CD4-positive, alpha-beta T cell treated with Interferon gamma for 1 hour (primary cell): ENCODE measurements at regions not wholly inside any gene's neighbourhood (a gene's known extent, or its start where the extent isn't known, plus 50 kb on each side); places are given as distances from the start of the nearest gene placed in this dataset.

ENCODE experiments used
- DNase-seq: peaks from one replicate; pipeline ENCODE4 v3.0.0-alpha.2; 2020

DNA sequence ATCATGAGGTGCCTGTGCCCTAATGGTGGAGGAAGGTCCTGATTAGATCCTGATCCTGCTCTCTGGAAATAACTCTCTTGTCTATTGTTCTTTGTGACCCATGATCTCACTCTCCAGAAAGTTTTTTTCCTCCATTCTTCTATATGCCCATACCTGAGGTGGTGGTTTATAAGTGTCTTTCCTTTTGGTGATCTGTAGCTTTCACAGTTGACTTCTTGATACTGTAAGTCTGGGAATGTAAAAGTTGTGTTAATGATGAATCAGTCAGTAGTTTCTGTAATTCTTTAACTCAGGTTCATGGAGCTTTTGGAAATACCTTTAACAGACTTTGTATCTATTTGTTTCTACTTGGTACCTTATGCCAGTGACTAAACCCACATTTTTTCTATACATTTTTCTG, 444.0 kb upstream of the FLRT2 start:
- no peak for DNase-seq

DNA sequence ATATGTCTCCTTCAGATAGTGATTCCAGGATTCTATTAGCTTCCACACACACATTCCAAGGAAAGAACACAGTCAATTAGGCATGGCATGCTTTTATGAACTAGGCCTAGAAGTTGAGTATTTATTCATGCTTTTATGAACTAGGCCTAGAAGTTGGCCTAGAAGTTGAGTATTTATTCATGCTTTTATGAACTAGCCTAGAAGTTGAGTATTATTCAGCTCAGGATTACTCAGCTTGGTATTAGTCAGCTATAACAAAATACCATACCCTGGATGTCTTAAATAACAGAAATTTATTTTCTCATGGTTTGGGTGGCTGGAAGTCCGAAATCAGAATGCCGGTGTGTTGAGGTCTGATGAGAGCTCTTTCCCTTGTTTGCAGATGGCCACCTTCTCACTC, 442.7 kb upstream of the FLRT2 start:
- DNase-seq: no peak

DNA sequence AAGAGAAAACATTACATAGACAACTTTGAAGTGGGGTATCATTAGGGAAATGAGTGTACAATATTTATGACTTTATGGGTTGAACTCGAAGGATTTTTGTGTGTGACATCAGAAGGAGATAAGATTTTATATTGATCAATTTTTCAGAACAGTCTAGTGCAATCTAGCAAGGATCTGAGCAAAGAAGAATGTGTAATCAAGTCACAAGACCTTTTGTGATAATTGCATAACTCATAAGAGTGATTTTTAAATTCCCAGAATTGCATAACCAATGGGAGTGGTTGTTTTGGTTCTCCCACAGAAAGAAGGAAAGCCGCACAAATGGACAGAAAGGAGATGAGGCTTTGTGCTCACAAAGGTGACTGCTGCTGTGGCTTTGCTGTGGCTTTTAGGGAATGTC, 441.8 kb upstream of the FLRT2 start:
- DNase-seq: no peak

DNA sequence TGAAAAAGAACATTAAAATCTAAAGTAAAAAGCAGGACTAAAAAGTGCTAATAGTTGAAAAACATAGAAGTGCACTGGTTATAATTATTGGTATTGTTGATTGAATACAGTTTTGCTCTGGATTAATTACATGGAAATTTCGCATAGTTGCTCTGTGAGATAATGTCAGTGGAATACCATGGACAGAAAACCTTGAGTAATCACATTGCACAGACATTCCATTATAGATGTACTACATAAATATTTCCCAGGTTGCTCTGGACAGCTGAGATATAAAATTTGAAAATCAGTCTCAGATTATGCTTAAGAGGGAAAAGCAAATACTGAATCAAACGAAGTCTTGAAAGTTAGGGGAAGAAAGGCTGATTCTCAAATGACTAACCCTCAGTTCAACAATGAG, 439.3 kb upstream of the FLRT2 start:
- DNase-seq: no peak

DNA sequence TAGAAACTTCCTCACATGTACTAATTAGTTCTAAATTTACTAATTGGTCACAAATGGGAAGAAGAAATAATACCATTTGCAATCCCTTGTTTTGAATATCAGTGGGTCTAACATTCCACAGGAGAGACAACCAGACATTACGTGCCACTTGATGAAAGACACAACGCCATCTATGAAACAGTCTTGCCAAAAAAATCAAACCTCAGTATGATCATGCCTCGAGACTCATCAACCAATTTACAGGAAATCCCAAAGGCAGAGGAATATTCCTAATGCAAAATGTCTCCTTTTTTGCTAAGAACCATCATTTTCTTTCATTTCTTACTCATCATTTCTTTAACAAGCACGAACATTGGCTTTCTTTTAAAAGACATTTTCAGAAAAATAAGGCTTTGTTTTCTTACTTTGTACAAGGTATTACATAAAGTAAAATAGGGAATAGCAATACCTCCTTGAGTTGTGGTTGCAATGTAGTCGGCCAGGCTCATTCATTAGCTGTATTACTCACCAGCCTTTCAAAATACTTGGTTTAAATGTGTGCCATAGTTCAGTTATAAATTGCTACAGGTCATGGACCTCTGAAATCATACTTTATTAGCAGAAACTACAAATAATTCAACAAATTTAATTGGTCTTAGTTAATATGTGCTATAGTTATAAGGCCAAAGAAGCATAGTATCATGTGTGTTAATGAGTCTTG, 436.2 kb upstream of the FLRT2 start:
- no peak for DNase-seq

DNA sequence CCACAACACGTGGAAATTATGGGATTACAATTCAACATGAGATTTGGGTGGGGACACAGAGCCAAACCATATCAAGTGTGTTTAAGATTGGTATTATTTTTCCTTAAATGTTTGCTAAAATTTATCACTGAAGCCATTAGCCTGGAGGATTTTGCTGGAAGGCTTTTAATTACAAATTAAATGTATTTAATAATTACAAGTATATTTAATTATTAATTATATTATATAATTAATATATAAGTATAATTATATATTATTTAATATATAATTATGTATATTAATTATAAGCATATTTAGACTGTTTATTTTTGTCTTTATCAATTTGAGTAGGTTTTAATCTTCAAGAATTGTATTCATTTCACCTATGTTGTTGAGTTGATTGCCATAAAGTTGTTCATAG, 427.4 kb upstream of the FLRT2 start:
- DNase-seq: no peak

DNA sequence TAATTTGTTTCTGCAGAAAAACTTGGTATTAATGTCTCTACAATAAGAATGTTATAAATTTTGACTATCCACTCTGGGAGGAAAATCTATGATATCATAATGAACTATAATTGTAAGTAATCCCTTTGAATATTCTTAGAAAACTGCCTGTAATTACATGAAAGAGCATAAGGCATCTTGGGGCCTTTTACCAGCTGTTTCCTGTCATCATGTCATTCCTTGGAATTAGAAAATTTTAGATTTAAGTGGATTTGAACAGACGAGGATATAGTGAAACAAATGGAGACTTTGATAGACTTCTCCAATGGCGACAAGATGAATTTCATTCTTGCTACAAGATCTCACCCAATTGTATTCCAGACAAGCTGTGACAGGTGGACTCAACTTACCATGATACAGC, 423.4 kb upstream of the FLRT2 start:
- DNase-seq: no peak

DNA sequence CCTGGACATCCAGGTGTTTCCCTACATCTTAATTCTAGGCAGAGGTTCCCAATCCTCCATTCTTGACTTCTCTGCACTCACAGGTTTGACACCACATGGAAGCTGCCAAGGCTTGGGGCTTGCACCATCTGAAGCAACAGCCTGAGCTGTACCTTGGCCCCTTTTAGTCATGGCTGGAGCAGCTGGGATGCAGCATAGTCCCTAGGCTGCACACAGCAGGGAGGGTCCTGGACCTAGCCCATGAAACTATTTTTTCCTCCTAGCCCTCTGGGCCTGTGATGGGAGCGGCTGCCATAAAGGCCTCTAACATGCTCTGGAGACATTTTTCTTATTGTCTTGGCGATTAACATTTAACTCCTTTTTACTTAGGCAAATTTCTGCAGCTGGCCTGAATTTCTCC, 417.2 kb upstream of the FLRT2 start:
- DNase-seq: no peak

DNA sequence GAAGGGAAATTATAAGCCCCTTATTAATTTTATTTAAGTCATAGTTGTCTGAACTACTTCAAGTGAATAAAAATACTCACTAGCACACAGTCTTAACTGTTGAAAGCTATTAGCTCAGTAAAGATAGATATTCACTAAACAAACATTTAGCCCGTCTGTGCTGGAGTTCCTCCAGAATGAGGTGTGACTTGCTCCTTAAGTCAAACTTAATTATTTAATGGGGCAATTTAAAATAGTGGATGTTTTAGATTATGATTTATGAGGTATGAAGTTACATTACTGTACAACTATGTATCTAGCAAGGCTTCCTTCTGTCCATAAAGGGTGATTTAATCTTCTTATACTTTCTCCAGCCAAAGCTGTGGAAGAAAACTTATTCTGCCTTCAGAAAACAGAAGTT, 414.0 kb upstream of the FLRT2 start:
- DNase-seq: no peak

DNA sequence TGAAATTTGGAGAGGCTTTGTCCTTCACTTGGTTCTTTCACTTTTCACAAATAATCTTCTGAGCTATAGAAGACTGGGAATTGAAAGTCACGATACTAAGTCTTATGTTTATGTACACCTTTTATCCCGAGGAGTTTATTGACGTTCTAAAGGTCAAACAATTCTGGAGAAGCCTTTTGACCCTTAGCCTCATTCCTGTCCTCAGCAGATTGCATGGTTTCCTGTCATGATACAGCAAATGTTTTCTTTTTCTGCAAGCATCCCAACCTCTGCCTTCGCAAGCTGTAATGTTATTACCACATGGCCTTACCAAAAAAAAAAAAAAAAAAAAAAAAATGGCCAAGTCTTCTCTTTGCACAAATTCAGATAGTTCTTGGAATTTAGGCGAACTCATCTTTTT, 411.7 kb upstream of the FLRT2 start:
- DNase-seq: no peak

DNA sequence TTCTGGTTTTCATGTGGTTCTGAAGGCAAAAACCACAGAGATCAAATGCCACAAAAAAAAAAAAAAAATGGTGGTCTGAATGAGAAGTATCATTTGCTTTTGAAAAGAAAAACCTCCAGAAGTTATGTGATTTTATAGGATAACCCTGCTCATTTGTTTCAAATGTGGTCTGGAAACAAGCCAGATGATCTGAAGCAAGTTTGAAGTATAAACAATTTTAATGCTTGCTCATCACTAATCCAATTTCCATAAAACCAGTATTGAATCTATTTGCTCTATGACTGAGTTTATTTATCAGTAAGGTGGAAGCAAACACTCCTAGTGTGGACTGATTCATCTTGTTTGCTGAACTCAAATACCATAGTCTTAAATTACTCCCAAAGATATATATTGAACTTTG, 407.3 kb upstream of the FLRT2 start:
- DNase-seq: no peak

DNA sequence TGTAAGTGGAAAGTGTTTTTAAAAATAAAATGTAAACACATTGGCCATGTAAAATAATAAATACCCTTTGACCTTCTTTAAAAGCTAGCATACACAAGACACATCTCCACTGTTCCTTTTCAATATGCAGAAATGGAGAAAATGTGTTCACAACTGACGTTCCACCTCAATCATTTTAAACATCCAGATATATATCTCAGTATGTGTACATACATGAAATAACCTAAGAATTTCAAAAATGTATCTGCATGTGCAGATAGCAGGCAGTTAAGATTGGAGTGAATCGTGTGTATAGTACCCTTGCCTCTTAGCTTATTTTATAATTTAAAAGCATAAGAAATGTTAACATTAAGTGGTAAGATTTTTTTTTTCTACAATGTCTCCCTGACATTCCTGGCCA, 406.2 kb upstream of the FLRT2 start:
- no peak for DNase-seq

DNA sequence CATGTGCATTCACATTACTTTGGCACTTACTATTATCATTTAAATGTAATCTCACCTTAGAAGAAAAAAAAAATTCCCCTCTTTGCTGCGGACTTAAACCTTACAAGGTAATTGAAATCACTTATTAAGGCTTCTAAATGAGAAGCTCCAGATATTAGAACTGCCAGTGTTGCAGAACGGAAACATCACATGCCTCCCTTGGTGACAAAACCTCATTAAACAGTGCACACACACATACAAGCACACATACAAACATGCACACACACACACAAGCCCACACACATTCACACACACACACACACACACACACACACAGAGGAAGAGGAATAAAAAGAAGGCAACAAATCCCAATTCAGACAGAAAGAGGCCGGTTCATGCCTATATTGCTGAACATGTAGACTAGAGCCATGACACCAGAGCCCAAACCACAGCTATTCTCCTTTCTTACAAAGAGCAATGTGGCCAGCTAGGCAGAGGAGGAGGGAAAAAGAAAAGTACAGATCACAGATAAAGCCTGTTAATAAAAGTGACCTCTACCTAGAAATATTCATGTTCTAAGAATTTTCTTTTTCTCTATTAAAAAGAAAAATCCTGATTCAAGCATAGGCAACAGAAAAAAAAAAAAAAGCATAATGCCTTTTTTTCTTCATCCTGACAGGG, 405.2 kb upstream of the FLRT2 start:
- DNase-seq: no peak

DNA sequence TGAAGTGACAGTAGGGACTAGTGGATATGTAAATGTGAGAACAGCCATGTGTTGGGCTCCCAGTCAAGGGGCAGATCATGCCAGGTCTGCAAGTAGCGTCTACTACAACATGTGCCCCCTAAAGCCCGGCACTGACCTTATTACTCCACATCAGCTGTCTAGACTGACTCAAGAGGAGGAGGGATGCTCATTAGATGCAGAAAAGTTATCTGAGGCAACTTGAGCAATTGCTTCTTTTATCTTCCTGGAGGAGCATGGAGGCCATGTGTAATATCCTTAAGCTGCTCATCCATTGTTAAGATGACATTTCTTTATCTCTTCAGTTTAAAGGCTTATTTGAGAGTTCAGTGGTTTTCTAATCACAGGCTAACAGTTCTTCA, 404.7 kb upstream of the FLRT2 start:
- no peak for DNase-seq

DNA sequence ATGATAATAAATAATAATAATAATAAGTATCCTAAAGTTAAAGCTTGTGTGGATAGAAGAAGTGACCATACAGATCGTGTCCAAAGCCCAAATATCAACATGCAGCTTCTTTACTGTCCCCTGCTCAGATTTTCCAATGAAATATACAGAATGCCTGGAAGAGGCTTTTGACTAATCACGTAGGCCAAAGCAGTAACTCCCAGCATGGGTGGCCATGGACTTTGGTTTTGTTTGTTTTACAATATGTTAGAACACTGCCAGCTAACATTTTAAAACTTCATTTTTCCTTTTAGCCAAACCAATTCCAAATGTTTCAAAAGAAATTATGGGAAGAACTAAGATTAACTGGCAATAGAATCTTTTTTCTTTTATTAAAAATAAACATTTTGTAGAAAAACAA, 400.0 kb upstream of the FLRT2 start:
- DNase-seq: no peak

DNA sequence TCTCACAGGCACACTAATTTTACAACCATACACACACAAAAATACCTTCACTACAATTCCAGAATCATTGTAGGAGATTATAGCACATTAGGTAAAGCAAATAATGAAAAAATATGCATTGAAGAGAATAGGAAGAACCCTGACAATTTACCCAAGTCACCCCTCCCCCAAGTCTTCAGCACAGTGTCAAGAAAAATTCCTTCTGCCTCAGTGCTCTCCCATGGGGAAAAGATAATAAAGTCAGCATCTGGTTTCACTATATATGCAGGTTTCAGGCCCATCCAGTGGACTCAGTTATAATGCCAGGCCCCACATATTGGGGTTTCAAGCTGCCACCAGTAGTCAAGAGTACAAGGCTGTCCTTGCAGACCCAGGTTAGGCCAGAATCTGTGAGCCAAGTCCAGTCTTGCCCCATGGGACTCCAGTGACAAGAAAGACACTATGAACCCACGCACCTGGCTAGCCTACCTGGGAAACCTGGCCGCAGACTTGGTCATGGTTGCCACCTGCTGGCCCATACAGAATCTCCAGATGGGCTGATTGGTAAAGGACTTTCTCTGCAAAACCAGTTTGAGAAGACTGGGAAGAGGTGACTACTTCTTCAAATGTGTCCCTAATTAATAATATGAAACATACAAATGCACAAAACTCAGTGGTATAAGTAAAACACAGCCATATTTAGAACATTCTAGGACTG, 398.6 kb upstream of the FLRT2 start:
- DNase-seq: no peak

DNA sequence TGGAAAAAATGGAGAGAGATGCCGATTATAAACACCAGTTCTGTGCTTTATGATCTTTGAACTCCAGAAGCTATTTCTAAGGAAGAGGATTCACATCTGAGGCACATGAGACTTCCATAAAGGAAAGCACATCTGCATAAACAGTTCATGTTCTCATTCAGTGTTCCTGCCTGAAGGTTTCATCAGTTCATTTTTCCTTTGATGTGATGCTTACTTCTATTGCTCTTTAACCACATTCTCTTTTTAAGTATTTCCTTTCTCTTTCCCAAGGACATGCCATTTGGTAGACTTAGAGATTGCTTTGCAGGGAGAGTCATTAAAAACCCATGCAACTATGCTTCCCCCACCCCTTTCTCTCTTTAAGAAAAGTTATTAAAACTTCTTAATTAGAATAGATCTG, 387.0 kb upstream of the FLRT2 start:
- no peak for DNase-seq

DNA sequence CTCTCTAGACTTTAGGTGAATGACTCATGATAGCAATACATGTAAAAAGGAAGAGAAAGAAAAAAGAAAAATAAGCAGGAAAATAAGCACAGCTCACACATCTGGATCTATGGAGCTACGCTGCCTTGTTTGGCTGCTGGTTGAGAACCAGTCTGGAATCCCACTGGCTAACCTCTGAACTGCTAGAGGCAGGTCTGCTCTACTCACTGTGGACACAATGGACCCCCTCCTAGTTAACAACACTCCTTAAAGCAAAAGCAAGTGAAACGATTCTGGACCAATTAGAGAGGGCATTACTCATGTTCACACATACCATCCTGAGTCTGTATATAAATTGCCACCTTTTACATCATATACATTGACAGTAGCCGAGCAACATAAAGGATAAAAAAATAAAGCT, 383.2 kb upstream of the FLRT2 start:
- DNase-seq: no peak

DNA sequence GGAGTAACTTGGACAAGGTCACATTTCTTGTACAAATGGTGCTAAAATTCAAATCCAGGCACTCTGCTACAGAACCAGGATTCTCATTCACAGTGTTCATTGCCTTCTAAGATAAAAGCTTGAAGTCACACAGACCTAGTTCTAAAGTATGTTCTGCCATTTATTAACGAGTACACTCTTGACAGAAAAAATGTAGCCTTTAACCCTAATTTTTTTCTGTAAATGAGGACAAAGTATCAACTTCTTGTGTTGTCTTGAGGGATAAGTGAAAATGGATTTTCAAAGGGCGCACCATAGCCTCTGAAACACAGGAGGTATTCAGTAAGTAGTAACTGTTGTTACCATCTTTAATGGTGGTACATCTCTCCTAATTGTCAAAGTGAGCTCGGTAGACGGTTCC, 379.8 kb upstream of the FLRT2 start:
- DNase-seq: no peak

DNA sequence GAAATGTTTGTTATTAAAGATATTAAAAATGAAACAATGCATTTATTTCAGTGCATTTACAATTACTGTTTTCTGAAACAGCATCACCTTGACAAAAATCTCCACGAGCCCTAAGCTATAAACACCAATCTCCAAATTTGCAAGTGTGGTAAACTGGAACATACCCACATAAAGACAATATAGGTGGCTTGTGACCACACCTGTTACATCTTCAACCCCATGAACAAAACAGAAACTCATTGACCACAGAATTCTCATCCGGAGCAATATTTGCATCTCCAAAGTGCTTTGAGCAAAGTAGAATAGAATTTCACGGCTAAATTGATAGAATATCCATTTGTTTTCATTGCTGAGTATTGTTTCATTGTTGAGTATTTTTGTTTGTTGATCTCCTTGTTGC, 375.2 kb upstream of the FLRT2 start:
- no peak for DNase-seq

DNA sequence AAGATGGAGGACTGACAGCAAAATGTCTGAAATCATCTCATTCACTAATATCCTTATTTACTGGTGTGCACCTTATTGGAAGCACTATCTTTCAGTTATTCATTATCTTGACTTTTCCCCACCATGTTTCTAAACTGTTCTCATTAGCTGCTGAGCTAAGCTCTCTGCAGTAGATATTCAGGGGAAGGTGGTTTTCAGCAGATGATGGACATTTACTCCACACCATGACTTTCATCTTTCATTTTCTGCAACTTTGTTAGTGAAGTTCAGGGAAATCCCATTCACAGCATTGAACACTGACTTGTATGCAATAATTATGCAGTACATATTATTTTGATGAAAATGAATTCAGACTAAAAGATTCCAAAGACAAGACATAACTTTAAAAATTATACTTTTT, 373.6 kb upstream of the FLRT2 start:
- DNase-seq: no peak

DNA sequence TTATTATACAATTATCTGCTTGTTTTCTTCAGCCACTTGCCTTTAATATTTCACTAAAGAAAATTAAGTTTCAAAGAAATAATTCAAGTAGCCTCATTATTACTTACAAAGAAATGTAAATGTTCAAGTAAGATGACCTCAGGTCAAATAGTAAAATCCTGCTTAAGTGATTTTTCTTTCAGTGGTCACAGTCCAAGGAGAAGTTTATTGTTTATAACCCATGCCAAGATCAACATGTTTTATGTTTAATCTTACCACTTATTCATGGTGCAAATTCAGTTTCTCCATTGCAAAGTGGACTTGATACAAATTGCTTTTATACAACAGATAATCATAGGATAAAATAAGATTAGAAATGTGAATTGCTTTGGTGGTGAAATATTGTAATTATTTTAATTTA, 370.2 kb upstream of the FLRT2 start:
- DNase-seq: no peak

DNA sequence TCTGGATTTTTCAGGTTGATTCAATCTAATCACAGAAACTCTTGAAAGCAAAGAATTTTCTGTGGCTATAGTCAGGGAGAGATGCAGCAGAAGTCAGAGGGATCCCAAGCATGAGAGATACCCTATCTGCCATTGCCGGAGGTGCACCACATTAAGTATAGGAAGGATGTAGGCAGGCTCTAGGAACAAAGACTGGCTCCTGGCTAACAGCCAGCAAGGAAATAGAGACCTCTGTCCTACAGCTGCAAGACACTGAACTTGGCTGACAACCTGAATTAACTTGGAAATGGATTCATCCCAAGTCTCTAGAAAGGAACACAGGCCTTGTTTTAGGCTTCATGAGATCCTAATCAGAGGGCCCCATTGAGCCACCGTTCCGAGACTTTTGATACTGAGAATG, 364.9 kb upstream of the FLRT2 start:
- no peak for DNase-seq

DNA sequence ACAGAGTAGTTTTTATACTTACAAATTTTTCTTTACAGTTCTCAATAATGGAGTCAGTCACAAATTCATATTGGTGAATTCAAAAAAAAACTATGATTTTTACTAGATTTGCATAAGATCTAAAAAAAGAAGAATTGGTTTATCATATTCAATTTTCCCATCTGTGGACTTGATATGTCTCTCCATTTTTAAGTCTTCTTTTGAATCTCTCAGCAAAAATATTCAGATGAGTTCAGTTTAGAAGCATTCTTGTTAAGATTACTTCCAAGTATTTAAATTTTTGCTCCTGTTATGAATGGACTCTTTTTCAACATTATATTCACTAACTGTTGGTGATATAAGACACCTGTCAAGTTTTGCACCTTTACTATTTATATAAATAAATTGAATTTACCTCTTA, 360.6 kb upstream of the FLRT2 start:
- DNase-seq: no peak

DNA sequence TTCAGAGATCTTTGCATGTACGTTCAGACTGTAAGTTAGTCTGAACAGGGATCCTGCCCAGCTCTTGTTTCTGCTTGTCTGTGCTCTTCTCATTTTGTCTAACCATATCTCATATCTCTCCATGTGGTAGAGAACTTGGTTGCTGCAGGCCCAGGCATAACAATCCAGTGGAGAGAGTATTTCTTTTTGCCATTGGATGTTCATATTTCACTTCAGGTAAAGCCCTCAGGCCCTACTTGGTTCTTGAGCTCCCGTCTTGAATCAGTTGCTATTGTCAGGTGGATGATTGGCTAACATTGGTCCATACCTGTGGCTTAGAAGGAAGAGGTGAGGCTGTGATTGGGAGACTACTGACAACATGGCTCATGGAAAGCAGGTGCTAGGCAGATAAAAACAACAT, 357.7 kb upstream of the FLRT2 start:
- no peak for DNase-seq
